Neural cell (in vitro differentiated cells): ENCODE measurements at regions not wholly inside any gene's neighbourhood (a gene's known extent, or its start where the extent isn't known, plus 50 kb on each side); places are given as distances from the start of the nearest gene placed in this dataset.

ENCODE experiments used
- CTCF ChIP-seq: fragments of 450-650 bp; IDR thresholded peaks from 2 replicates; pipeline ENCODE4 v1.5.1; 2014; ENCODE audit warnings: antibody characterized with exemption, mild to moderate bottlenecking, moderate library complexity; ENCODE audit not compliant: poor library complexity, severe bottlenecking
- EP300 ChIP-seq: fragments of 450-650 bp; conservative IDR thresholded peaks from 2 replicates; pipeline ENCODE4 v1.6.1; 2014; ENCODE audit warnings: antibody characterized with exemption, mild to moderate bottlenecking, moderate library complexity; ENCODE audit not compliant: poor library complexity, severe bottlenecking
- EZH2 ChIP-seq: fragments of 200-600, 300-800 bp; shearing (Covaris generic), sonication (generic); IDR thresholded peaks from 2 replicates; pipeline ENCODE4 v1.6.1; 2014; ENCODE audit warnings: antibody characterized with exemption, low read length, borderline replicate concordance, mild to moderate bottlenecking; ENCODE audit not compliant: insufficient read depth, poor library complexity, severe bottlenecking
- MXI1 ChIP-seq: fragments of 450-650 bp; conservative IDR thresholded peaks from 2 replicates; pipeline ENCODE4 v1.6.1; 2014; ENCODE audit warnings: antibody characterized with exemption, mild to moderate bottlenecking; ENCODE audit not compliant: poor library complexity, severe bottlenecking
- POLR2AphosphoS5 ChIP-seq: IDR thresholded peaks from 2 replicates; pipeline ENCODE4 v1.6.1; 2012
- RAD21 ChIP-seq: fragments of 450-650 bp; conservative IDR thresholded peaks from 2 replicates; pipeline ENCODE4 v1.6.1; 2014; ENCODE audit warnings: antibody characterized with exemption, mild to moderate bottlenecking, moderate library complexity
- REST ChIP-seq: IDR thresholded peaks from 2 replicates; pipeline ENCODE4 v1.6.1; 2012; ENCODE audit warnings: borderline replicate concordance
- TAF1 ChIP-seq: IDR thresholded peaks from 2 replicates; pipeline ENCODE4 v1.6.1; 2012; ENCODE audit warnings: low read depth

DNA sequence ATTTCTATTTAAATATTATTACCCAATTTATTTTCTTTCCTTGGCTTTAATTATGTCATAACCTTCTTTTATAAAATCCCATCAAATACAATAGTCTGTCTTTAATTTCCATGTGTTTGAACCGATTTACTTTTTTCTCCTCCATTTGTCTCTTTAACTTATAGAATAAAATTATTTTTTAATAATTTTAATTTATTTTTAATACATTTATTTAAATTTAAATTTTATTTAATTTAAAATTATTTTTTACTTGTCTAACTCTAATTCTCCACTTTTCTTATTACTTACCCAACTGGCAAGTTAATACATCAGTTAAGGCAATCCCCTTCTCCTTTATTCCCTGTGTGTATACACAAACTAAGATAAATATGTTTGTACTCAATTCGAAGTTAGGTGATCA, 817.6 kb upstream of the NR2F2 start:
- no peak for TF ChIP-seq CTCF
- TF ChIP-seq TAF1: no peak
- TF ChIP-seq EP300: no peak
- no peak for TF ChIP-seq POLR2AphosphoS5
- no peak for TF ChIP-seq EZH2
- TF ChIP-seq MXI1: no peak
- TF ChIP-seq REST: no peak
- no peak for TF ChIP-seq RAD21
